Glutamatergic neuron (in vitro differentiated cells): ENCODE measurements at regions not wholly inside any gene's neighbourhood (a gene's known extent, or its start where the extent isn't known, plus 50 kb on each side); places are given as distances from the start of the nearest gene placed in this dataset.

ENCODE experiments used
- DNase-seq: peaks from one replicate; pipeline ENCODE4 v3.0.0; 2022
- H3K27ac Mint-ChIP-seq: one replicate; pipeline ENCODE4 v1.8.0; 2020; ENCODE audit warnings: mild to moderate bottlenecking, mixed read lengths, inconsistent platforms; ENCODE audit not compliant: unreplicated experiment
- H3K27me3 Mint-ChIP-seq: one replicate; pipeline ENCODE4 v1.8.0; 2020; ENCODE audit warnings: mild to moderate bottlenecking, moderate library complexity, mixed read lengths, inconsistent platforms; ENCODE audit not compliant: unreplicated experiment
- H3K36me3 Mint-ChIP-seq: one replicate; pipeline ENCODE4 v1.8.0; 2020; ENCODE audit warnings: mild to moderate bottlenecking, mixed read lengths, inconsistent platforms; ENCODE audit not compliant: unreplicated experiment
- H3K4me1 Mint-ChIP-seq: one replicate; pipeline ENCODE4 v1.8.0; 2020; ENCODE audit warnings: mild to moderate bottlenecking, low read depth, mixed read lengths, inconsistent platforms; ENCODE audit not compliant: unreplicated experiment
- H3K4me3 Mint-ChIP-seq: one replicate; pipeline ENCODE4 v1.8.0; 2020; ENCODE audit warnings: mild to moderate bottlenecking, mixed read lengths, inconsistent platforms; ENCODE audit not compliant: unreplicated experiment
- H3K9me3 Mint-ChIP-seq: one replicate; pipeline ENCODE4 v1.8.0; 2020; ENCODE audit warnings: mild to moderate bottlenecking, moderate library complexity, mixed read lengths, inconsistent platforms; ENCODE audit not compliant: unreplicated experiment
- TF ChIP-seq, protein P1 (sequence below): fragments of 200-600 bp; sonication (generic); IDR thresholded peaks from one replicate; pipeline ENCODE4 v1.5.0; 2021; ENCODE audit not compliant: partially characterized antibody, unreplicated experiment

DNA sequence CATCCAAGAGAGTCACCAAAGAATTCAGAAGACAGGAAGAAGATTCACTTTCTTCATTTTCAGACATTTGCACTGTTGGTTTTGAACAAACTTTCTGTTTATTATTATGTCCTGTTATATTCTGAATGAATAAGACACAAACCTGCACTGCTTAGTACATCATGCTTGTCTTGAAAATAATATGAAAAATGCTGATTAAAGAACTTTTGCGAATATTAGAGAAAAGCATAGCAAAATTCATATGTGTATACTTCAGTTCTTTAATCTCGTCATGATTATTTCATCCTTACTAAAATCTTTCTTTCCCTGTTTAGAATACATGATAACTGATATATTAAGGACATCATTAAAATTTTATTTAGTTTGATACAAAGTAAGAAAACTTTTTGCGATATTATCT lies 504.1 kb downstream of the POM121L12 start:
- DNase-seq, result no peak
- Mint-ChIP-seq H3K27me3 (no peaks in the 10 kb centered on the region), H3K4me3 (no peak overlapping the region), H3K36me3 (no peaks in the 10 kb centered on the region), H3K9me3 (no peaks in the 10 kb centered on the region), H3K27ac (no peak overlapping the region), H3K4me1 (peaks cover 11% of the 10 kb centered on the region)
- TF ChIP-seq, protein P1, sequence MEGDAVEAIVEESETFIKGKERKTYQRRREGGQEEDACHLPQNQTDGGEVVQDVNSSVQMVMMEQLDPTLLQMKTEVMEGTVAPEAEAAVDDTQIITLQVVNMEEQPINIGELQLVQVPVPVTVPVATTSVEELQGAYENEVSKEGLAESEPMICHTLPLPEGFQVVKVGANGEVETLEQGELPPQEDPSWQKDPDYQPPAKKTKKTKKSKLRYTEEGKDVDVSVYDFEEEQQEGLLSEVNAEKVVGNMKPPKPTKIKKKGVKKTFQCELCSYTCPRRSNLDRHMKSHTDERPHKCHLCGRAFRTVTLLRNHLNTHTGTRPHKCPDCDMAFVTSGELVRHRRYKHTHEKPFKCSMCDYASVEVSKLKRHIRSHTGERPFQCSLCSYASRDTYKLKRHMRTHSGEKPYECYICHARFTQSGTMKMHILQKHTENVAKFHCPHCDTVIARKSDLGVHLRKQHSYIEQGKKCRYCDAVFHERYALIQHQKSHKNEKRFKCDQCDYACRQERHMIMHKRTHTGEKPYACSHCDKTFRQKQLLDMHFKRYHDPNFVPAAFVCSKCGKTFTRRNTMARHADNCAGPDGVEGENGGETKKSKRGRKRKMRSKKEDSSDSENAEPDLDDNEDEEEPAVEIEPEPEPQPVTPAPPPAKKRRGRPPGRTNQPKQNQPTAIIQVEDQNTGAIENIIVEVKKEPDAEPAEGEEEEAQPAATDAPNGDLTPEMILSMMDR, result no peak

DNA sequence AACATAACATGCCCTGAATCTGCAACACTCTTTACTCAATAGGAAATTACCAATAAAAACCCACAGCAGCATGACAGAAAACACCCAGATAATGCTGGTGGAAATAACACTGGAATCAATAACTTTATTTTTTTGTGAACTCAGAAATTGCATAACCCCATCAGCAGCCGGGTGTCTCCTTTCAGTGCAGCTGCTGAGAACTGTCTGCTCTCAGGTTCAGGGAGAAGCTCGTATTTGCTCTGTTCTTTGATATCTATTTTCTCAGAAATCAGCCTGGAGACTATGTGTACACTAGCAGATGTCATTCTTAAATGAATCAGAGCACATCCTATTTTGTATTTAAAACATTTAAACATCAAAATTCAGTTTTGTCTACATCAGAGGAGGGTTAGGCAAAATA lies 506.0 kb downstream of the POM121L12 start:
- H3K27me3 Mint-ChIP-seq, result no peaks in the 10 kb centered on the region
- peak overlapping the region; percentile 30 for H3K27ac Mint-ChIP-seq
- DNase-seq, result no peak
- H3K9me3 Mint-ChIP-seq, result no peaks in the 10 kb centered on the region
- no peak overlapping the region for H3K4me3 Mint-ChIP-seq
- peaks cover 11% of the 10 kb centered on the region for H3K4me1 Mint-ChIP-seq
- TF ChIP-seq, protein P1, result no peak
- no peaks in the 10 kb centered on the region for H3K36me3 Mint-ChIP-seq

DNA sequence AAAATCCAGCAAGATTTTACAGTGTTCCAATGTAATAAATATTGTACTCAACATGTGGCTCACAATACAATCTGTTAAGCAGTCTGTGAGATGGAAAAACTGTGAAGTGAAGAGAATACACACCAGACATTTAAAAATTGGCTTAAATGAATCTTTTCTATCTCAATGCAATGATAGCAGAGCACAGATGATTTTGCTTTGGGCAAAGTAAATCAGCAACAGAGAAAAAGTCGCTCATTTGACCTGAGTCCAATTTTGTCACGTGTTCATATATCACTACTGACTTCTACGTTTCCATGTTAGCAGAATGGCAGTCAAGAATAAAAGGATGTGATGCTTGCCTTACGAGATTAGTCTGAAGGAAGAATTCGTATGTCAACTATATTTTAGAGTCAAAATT lies 506.7 kb downstream of the POM121L12 start:
- TF ChIP-seq, protein P1, result no peak
- H3K4me1 Mint-ChIP-seq, result peaks cover 11% of the 10 kb centered on the region
- no peaks in the 10 kb centered on the region for H3K27me3 Mint-ChIP-seq
- H3K36me3 Mint-ChIP-seq, result no peaks in the 10 kb centered on the region
- DNase-seq, result no peak
- no peaks in the 10 kb centered on the region for H3K9me3 Mint-ChIP-seq
- H3K27ac Mint-ChIP-seq, result no peak overlapping the region
- no peak overlapping the region for H3K4me3 Mint-ChIP-seq
